ENCODE measurements at regions not wholly inside any gene's neighbourhood (a gene's known extent, or its start where the extent isn't known, plus 50 kb on each side); places are given as distances from the start of the nearest gene placed in this dataset.
A peak's percentile ranks its signal among the peaks of the same experiment; 100 is the strongest.
"Not testable (repeated sequence)": the region's sequence is repeated elsewhere in the genome, so short reads cannot be mapped to it uniquely, and the experiment has no call there.

DNA sequence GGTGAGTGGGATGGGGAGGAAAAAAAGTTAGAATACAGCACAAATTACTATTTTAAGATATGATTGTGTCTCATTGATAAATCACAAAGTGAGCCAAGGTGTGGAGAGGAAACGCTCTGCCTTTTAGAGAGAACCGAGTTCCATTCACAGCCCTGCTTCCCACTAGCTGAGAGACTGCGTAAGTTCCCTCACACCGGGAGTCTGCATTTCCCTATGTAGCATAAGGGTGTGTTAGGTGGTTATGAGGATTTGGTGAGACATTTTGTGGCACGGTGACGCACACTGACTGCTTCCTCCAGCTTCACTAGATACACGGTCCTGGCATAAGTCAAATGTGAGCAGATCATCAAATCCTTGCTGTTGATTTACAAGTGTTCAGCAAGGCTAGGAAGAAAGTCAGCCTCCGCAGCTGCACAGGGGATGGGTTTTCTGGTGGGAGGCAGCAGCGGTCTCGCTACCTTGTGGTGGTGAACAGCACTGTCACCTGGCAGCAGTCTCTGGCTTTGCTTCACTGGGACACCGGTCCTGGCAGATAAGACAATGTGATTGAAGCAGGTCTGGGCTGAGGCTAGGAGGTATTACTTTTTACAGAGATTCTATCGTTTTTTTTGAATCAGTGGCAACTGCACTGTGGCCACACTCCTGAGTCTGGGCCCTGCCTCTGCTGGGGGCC, 312.2 kb upstream of the B3GAT1 start (continued):
- TF ChIP-seq, protein P1, sequence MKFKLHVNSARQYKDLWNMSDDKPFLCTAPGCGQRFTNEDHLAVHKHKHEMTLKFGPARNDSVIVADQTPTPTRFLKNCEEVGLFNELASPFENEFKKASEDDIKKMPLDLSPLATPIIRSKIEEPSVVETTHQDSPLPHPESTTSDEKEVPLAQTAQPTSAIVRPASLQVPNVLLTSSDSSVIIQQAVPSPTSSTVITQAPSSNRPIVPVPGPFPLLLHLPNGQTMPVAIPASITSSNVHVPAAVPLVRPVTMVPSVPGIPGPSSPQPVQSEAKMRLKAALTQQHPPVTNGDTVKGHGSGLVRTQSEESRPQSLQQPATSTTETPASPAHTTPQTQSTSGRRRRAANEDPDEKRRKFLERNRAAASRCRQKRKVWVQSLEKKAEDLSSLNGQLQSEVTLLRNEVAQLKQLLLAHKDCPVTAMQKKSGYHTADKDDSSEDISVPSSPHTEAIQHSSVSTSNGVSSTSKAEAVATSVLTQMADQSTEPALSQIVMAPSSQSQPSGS (tag by site-specific recombination; IDR thresholded peaks at IDR 0.05; ENCODE audit: low read depth): no peak
- TF ChIP-seq BCL11A (tag by site-specific recombination; IDR thresholded peaks at IDR 0.05; ENCODE audit: low read depth) (no peak), ZFP3 (tag by site-specific recombination; IDR thresholded peaks at IDR 0.05; ENCODE audit: low read depth) (no peak)
- TF ChIP-seq, protein P2, sequence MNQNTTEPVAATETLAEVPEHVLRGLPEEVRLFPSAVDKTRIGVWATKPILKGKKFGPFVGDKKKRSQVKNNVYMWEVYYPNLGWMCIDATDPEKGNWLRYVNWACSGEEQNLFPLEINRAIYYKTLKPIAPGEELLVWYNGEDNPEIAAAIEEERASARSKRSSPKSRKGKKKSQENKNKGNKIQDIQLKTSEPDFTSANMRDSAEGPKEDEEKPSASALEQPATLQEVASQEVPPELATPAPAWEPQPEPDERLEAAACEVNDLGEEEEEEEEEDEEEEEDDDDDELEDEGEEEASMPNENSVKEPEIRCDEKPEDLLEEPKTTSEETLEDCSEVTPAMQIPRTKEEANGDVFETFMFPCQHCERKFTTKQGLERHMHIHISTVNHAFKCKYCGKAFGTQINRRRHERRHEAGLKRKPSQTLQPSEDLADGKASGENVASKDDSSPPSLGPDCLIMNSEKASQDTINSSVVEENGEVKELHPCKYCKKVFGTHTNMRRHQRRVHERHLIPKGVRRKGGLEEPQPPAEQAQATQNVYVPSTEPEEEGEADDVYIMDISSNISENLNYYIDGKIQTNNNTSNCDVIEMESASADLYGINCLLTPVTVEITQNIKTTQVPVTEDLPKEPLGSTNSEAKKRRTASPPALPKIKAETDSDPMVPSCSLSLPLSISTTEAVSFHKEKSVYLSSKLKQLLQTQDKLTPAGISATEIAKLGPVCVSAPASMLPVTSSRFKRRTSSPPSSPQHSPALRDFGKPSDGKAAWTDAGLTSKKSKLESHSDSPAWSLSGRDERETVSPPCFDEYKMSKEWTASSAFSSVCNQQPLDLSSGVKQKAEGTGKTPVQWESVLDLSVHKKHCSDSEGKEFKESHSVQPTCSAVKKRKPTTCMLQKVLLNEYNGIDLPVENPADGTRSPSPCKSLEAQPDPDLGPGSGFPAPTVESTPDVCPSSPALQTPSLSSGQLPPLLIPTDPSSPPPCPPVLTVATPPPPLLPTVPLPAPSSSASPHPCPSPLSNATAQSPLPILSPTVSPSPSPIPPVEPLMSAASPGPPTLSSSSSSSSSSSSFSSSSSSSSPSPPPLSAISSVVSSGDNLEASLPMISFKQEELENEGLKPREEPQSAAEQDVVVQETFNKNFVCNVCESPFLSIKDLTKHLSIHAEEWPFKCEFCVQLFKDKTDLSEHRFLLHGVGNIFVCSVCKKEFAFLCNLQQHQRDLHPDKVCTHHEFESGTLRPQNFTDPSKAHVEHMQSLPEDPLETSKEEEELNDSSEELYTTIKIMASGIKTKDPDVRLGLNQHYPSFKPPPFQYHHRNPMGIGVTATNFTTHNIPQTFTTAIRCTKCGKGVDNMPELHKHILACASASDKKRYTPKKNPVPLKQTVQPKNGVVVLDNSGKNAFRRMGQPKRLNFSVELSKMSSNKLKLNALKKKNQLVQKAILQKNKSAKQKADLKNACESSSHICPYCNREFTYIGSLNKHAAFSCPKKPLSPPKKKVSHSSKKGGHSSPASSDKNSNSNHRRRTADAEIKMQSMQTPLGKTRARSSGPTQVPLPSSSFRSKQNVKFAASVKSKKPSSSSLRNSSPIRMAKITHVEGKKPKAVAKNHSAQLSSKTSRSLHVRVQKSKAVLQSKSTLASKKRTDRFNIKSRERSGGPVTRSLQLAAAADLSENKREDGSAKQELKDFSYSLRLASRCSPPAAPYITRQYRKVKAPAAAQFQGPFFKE (tag by site-specific recombination; IDR thresholded peaks at IDR 0.05; ENCODE audit: borderline replicate concordance): no peak

DNA sequence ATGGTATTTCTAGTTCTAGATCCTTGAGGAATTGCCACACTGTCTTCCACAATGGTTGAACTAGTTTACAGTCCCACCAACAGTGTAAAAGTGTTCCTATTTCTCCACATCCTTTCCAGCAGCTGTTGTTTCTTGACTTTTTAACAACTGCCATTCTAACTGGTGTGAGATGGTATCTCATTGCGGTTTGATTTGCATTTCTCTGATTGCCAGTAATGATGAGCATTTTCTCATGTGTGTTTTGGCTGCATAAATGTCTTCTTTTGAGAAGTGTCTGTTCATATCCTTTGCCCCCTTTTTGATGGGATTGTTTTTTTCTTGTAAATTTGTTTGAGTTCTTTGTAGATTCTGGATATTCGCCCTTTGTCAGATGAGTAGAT, 308.6 kb upstream of the B3GAT1 start:
- H3K4me3 ChIP-seq (ENCODE audit: low read depth, low read length); H3K27ac ChIP-seq (ENCODE audit: extremely low read depth, low read depth, low read length); H3K4me1 ChIP-seq (ENCODE audit: control insufficient read depth, insufficient read depth, low read length); POLR2A ChIA-PET; H3K9me3 ChIP-seq (ENCODE audit: control insufficient read depth, insufficient read depth, low read depth, low read length); H3K36me3 ChIP-seq (ENCODE audit: control insufficient read depth in 2 of 2, insufficient read depth in 1 of 2, low read length in 2 of 2); CTCF ChIA-PET: not testable (repeated sequence)

DNA sequence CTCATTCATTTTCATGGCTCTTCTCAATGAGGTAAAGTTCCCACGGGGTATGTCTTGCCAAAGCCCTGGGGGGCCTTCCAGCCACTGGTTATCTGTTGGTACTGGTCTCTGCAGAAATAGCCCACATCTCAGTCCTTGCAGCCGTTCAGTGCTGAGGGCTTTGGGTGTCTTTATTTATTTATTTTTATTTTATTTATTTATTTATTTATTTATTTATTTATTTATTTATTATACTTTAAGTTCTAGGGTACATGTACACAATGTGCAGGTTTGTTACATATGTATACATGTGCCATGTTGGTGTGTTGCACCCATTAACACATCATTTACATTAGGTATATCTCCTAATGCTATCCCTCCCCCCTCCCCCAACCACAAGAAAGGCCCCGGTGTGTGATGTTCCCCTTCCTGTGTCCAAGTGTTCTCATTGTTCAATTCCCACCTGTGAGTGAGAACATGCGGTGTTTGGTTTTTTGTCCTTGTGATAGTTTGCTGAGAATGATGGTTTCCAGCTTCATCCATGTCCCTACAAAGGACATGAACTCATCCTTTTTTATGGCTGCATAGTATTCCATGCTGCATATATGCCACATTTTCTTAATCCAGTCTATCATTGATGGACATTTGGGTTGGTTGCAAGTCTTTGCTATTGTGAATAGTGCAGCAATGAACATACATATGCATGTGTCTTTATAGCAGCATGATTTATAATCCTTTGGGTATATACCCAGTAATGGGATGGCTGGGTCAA, 308.1 kb upstream of the B3GAT1 start:
- H3K4me3 ChIP-seq (ENCODE audit: low read depth, low read length); H3K27ac ChIP-seq (ENCODE audit: extremely low read depth, low read depth, low read length); POLR2A ChIA-PET: not testable (repeated sequence)
- TF ChIP-seq ZNF140 (tag by site-specific recombination; IDR thresholded peaks at IDR 0.05) (peak; percentile 31; the same call in 1 of the 2 replicates), ZNF426 (tag by site-specific recombination; IDR thresholded peaks at IDR 0.05) (peak; percentile 62), ZNF654 (tag by site-specific recombination; IDR thresholded peaks at IDR 0.05; ENCODE audit: low read depth) (peak; percentile 14; the same call in 1 of the 2 replicates), ZNF623 (tag by site-specific recombination; IDR thresholded peaks at IDR 0.05) (peak; percentile 46), ZNF629 (tag by site-specific recombination; IDR thresholded peaks at IDR 0.05) (0 out of 2 replicates have a peak, but pooled peaks have one; percentile 37), ZNF501 (tag by site-specific recombination; IDR thresholded peaks at IDR 0.05) (0 out of 2 replicates have a peak, but pooled peaks have one; percentile 31), ZNF394 (tag by site-specific recombination; IDR thresholded peaks at IDR 0.05; ENCODE audit: borderline replicate concordance) (peak; percentile 89), ZNF555 (tag by site-specific recombination; conservative IDR thresholded peaks at IDR 0.05) (peak; percentile 50; the same call in 1 of the 2 replicates), ZNF664 (tag by site-specific recombination; IDR thresholded peaks at IDR 0.05) (peak; percentile 34; the same call in 1 of the 2 replicates), ZBTB8A (tag by site-specific recombination; IDR thresholded peaks at IDR 0.05) (0 out of 2 replicates have a peak, but pooled peaks have one; percentile 29), ZNF146 (tag by site-specific recombination; IDR thresholded peaks at IDR 0.05) (peak; percentile 83)
- TF ChIP-seq, protein P3, sequence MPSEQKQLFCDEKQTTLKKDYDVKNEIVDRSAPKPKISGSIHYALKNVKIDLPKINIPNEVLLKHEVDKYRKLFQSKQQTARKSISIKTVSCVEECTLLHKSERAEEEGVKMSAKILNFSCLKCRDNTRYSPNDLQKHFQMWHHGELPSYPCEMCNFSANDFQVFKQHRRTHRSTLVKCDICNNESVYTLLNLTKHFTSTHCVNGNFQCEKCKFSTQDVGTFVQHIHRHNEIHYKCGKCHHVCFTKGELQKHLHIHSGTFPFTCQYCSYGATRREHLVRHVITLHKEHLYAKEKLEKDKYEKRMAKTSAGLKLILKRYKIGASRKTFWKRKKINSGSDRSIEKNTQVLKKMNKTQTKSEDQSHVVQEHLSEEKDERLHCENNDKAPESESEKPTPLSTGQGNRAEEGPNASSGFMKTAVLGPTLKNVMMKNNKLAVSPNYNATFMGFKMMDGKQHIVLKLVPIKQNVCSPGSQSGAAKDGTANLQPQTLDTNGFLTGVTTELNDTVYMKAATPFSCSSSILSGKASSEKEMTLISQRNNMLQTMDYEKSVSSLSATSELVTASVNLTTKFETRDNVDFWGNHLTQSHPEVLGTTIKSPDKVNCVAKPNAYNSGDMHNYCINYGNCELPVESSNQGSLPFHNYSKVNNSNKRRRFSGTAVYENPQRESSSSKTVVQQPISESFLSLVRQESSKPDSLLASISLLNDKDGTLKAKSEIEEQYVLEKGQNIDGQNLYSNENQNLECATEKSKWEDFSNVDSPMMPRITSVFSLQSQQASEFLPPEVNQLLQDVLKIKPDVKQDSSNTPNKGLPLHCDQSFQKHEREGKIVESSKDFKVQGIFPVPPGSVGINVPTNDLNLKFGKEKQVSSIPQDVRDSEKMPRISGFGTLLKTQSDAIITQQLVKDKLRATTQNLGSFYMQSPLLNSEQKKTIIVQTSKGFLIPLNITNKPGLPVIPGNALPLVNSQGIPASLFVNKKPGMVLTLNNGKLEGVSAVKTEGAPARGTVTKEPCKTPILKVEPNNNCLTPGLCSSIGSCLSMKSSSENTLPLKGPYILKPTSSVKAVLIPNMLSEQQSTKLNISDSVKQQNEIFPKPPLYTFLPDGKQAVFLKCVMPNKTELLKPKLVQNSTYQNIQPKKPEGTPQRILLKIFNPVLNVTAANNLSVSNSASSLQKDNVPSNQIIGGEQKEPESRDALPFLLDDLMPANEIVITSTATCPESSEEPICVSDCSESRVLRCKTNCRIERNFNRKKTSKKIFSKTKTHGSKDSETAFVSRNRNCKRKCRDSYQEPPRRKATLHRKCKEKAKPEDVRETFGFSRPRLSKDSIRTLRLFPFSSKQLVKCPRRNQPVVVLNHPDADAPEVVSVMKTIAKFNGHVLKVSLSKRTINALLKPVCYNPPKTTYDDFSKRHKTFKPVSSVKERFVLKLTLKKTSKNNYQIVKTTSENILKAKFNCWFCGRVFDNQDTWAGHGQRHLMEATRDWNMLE (tag by site-specific recombination; conservative IDR thresholded peaks at IDR 0.05; ENCODE audit: low read depth): peak; percentile 79

More for the DNA sequence above, 308.1 kb upstream of the B3GAT1 start:
- not testable (repeated sequence) for H3K9me3 ChIP-seq (ENCODE audit: control insufficient read depth, insufficient read depth, low read depth, low read length); H3K36me3 ChIP-seq (ENCODE audit: control insufficient read depth in 2 of 2, insufficient read depth in 1 of 2, low read length in 2 of 2); H3K4me1 ChIP-seq (ENCODE audit: control insufficient read depth, insufficient read depth, low read length)
- CTCF ChIA-PET: interaction anchor here (0.7 kb wide), 1 partner anchor 86 kb away, joined by 3 read pairs; no protein-coding TSS in a partner anchor

All from HEK293 (cell line).